ENCODE measurements at regions not wholly inside any gene's neighbourhood (a gene's known extent, or its start where the extent isn't known, plus 50 kb on each side); places are given as distances from the start of the nearest gene placed in this dataset.

DNA sequence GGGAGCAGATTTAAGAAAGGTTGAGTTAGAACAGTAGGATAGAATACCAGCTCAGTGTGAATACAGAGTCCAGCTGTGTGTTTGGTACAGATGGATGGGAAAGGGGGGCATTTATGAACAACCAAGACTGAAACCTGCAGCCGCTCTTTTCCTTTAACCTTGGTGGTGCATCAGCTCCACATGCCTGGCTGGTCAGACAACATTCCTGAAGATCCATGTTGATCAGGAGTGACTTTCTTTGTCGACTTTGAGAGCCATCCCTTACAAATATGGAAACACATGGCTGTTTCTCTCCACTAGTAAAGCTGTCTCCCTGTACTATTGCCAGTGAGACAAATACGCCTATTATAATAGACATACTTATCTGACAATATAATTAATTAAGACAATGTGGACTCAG lies 476.5 kb upstream of the IGFBP3 start:
- TF ChIP-seq, protein P1, sequence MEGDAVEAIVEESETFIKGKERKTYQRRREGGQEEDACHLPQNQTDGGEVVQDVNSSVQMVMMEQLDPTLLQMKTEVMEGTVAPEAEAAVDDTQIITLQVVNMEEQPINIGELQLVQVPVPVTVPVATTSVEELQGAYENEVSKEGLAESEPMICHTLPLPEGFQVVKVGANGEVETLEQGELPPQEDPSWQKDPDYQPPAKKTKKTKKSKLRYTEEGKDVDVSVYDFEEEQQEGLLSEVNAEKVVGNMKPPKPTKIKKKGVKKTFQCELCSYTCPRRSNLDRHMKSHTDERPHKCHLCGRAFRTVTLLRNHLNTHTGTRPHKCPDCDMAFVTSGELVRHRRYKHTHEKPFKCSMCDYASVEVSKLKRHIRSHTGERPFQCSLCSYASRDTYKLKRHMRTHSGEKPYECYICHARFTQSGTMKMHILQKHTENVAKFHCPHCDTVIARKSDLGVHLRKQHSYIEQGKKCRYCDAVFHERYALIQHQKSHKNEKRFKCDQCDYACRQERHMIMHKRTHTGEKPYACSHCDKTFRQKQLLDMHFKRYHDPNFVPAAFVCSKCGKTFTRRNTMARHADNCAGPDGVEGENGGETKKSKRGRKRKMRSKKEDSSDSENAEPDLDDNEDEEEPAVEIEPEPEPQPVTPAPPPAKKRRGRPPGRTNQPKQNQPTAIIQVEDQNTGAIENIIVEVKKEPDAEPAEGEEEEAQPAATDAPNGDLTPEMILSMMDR (IDR thresholded peaks at IDR 0.05) = no peak
- no peak for TF ChIP-seq EP300 (IDR thresholded peaks at IDR 0.05)
- no peak for TF ChIP-seq POLR2A (IDR thresholded peaks at IDR 0.05)
